Epithelial cell of esophagus (primary cell): ENCODE measurements at regions not wholly inside any gene's neighbourhood (a gene's known extent, or its start where the extent isn't known, plus 50 kb on each side); places are given as distances from the start of the nearest gene placed in this dataset.

Experiments
- DNase-seq: peaks from one replicate; pipeline ENCODE4 v3.0.0; 2010; ENCODE audit warnings: low read depth
- H3K4me3 ChIP-seq: 2 replicates; pipeline ENCODE4 v1.5.1; 2011; ENCODE audit warnings: mild to moderate bottlenecking, low read length, control low read depth
- CTCF ChIP-seq: IDR thresholded peaks from 2 replicates; pipeline ENCODE4 v1.5.1; 2011; ENCODE audit warnings: low read depth, mild to moderate bottlenecking, low read length, control low read depth, inconsistent platforms; ENCODE audit not compliant: insufficient read depth; ENCODE audit errors: missing control alignments

- H3K4me3 ChIP-seq = no peak overlapping the region
- TF ChIP-seq CTCF = no peak
- DNase-seq = no peak
Measured at GRCh38 chr18:25732862-25733261, 357.6 kb downstream of the SS18 start.

- TF ChIP-seq CTCF = no peak
- no peak for DNase-seq
- H3K4me3 ChIP-seq = no peak overlapping the region
Measured at GRCh38 chr18:25729072-25729471, 361.3 kb downstream of the SS18 start.

GRCh38 chr18:25727281-25727985 lies 363.0 kb downstream of the SS18 start:
- no peak for TF ChIP-seq CTCF
- DNase-seq = no peak
- no peak overlapping the region for H3K4me3 ChIP-seq

GRCh38 chr18:25726298-25726697 lies 364.1 kb downstream of the SS18 start:
- no peak for TF ChIP-seq CTCF
- no peak for DNase-seq
- H3K4me3 ChIP-seq = no peak overlapping the region

GRCh38 chr18:25725501-25725900 lies 364.9 kb downstream of the SS18 start:
- H3K4me3 ChIP-seq = no peak overlapping the region
- TF ChIP-seq CTCF = no peak
- no peak for DNase-seq

- no peak for TF ChIP-seq CTCF
- H3K4me3 ChIP-seq = no peak overlapping the region
- no peak for DNase-seq
Measured at GRCh38 chr18:25724997-25725396, 365.4 kb downstream of the SS18 start.

- no peak for TF ChIP-seq CTCF
- DNase-seq = no peak
Measured at GRCh38 chr18:25724121-25724520, 366.3 kb downstream of the SS18 start.

More at GRCh38 chr18:25724121-25724520, 366.3 kb downstream of the SS18 start:
- H3K4me3 ChIP-seq = no peak overlapping the region
